Liver (tissue), 3 donors: ENCODE measurements at regions not wholly inside any gene's neighbourhood (a gene's known extent, or its start where the extent isn't known, plus 50 kb on each side); places are given as distances from the start of the nearest gene placed in this dataset.

Experiments
- ATF3 ChIP-seq: IDR thresholded peaks from 2 replicates; pipeline ENCODE4 v1.6.1; 2016; ENCODE audit warnings: antibody characterized with exemption
- CTCF ChIP-seq: fragments of 150-350 bp; IDR thresholded peaks from 2 replicates; pipeline ENCODE4 v1.5.1; 2017; ENCODE audit warnings: improper control_type of control experiment, low read depth, low read length; ENCODE audit not compliant: missing input control
- EGR1 ChIP-seq, 2 donors: IDR thresholded peaks; 2 replicates each; pipeline ENCODE4 v1.6.1; 2016 to 2018; ENCODE audit warnings: antibody characterized with exemption in 2 of 2, low read depth in 2 of 2
- GABPA ChIP-seq, 2 donors: IDR thresholded peaks in 1 of 2; conservative IDR thresholded peaks in 1 of 2; 2 replicates each; pipeline ENCODE4 v1.6.1; 2016; ENCODE audit warnings: antibody characterized with exemption in 2 of 2, mild to moderate bottlenecking in 1 of 2, moderate library complexity in 1 of 2
- JUND ChIP-seq, 2 donors: IDR thresholded peaks; 2 replicates each; pipeline ENCODE4 v1.6.1; 2016; ENCODE audit warnings: antibody characterized with exemption in 2 of 2
- RAD21 ChIP-seq, 2 donors: IDR thresholded peaks; 2 replicates each; pipeline ENCODE4 v1.6.1; 2016; ENCODE audit warnings: antibody characterized with exemption in 2 of 2, mild to moderate bottlenecking in 2 of 2
- SP1 ChIP-seq: IDR thresholded peaks from 2 replicates; pipeline ENCODE4 v1.6.1; 2018; ENCODE audit warnings: antibody characterized with exemption, mild to moderate bottlenecking
- TAF1 ChIP-seq: conservative IDR thresholded peaks from 2 replicates; pipeline ENCODE4 v1.6.1; 2016; ENCODE audit warnings: antibody characterized with exemption, mild to moderate bottlenecking
- YY1 ChIP-seq: IDR thresholded peaks from 2 replicates; pipeline ENCODE4 v1.6.1; 2016; ENCODE audit warnings: antibody characterized with exemption, mild to moderate bottlenecking
- ZBTB33 ChIP-seq: IDR thresholded peaks from 2 replicates; pipeline ENCODE4 v1.6.1; 2016; ENCODE audit warnings: antibody characterized with exemption
- TF ChIP-seq, protein P1 (sequence below): IDR thresholded peaks from 2 replicates; pipeline ENCODE4 v1.6.1; 2016; ENCODE audit warnings: antibody characterized with exemption, mild to moderate bottlenecking
- donor health status: healthy.
- donor health status: healthy.

DNA sequence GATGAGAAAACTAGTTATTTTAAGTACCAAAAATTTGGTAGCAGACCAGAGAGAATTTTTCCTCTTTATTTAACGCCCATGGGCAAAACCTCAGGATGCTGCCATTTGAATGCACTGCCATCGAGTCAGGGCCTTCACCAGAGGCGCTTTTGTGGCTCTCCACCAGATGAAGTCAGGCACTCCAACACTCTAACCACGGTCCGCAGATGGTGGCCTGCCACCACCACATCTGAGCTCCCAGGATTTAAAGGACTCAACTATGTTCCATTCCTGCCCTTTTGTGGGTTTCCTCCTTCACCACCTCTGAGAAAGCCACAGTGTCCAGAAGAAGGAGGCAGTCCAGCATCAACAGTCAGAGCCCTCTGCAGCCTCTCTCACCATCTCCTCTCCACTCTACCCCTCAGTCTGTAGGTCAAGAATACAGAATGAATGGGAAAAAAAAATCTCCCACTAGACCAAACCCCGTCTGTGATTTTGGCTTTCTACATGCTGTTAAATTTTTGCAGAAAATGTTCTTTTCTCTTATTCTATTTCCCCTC is 647.4 kb downstream of the USP25 start:
- TF ChIP-seq CTCF (no peak), EGR1 (IDR thresholded peaks at IDR 0.05; ENCODE audit: low read depth in 2 of 2) (no peak), ZBTB33 (no peak), TAF1 (no peak), JUND (IDR thresholded peaks at IDR 0.05) (no peak), GABPA (IDR thresholded peaks at IDR 0.05 in 1 of 2, conservative IDR thresholded peaks at IDR 0.05 in 1 of 2) (no peak), YY1 (no peak), RAD21 (IDR thresholded peaks at IDR 0.05) (no peak), ATF3 (no peak), SP1 (no peak)
- TF ChIP-seq, protein P1, sequence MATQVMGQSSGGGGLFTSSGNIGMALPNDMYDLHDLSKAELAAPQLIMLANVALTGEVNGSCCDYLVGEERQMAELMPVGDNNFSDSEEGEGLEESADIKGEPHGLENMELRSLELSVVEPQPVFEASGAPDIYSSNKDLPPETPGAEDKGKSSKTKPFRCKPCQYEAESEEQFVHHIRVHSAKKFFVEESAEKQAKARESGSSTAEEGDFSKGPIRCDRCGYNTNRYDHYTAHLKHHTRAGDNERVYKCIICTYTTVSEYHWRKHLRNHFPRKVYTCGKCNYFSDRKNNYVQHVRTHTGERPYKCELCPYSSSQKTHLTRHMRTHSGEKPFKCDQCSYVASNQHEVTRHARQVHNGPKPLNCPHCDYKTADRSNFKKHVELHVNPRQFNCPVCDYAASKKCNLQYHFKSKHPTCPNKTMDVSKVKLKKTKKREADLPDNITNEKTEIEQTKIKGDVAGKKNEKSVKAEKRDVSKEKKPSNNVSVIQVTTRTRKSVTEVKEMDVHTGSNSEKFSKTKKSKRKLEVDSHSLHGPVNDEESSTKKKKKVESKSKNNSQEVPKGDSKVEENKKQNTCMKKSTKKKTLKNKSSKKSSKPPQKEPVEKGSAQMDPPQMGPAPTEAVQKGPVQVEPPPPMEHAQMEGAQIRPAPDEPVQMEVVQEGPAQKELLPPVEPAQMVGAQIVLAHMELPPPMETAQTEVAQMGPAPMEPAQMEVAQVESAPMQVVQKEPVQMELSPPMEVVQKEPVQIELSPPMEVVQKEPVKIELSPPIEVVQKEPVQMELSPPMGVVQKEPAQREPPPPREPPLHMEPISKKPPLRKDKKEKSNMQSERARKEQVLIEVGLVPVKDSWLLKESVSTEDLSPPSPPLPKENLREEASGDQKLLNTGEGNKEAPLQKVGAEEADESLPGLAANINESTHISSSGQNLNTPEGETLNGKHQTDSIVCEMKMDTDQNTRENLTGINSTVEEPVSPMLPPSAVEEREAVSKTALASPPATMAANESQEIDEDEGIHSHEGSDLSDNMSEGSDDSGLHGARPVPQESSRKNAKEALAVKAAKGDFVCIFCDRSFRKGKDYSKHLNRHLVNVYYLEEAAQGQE = no peak
